K562 (cell line): ENCODE measurements at regions not wholly inside any gene's neighbourhood (a gene's known extent, or its start where the extent isn't known, plus 50 kb on each side); places are given as distances from the start of the nearest gene placed in this dataset.

Experiments
- ATAC-seq: fragments of 200-7000 bp; cut with Tn5 transposase; 3 replicates; pipeline ENCODE4 v1.9.1; 2020; ENCODE audit warnings: moderate library complexity
- BruUV-seq: library from RNA; stranded (reverse); fragments of 400-500 nt; replicated peaks from 2 replicates; lab custom pipeline; 2021; lab: Mats Ljungman, UMichigan
- CTCF ChIA-PET: fragments of 300-600 bp; formaldehyde crosslinking; extraction: SDS; loops from one replicate; lab custom pipeline; 2021; ENCODE audit warnings: low intra/inter-chr PET ratio; lab: Yijun Ruan, JAX
- POLR2A ChIA-PET: fragments of 300-600, 350-650 bp; sonication (Branson Sonifier 250); formaldehyde crosslinking; extraction: SDS; loops from one replicate; lab custom pipeline; 2021; ENCODE audit warnings: antibody characterized with exemption, inconsistent platforms; lab: Yijun Ruan, JAX
- DNase-seq, 4 experiments: peaks; one replicate each; pipeline versions ENCODE4 v3.0.0 to v3.0.0-alpha.2; 2011 to 2018; ENCODE audit warnings: low spot score in 3 of 4, mixed read lengths in 3 of 4; ENCODE audit errors: extremely low read depth in 1 of 4
- FAIRE-seq: peaks from 2 replicates; lab custom pipeline; 2011; peaks lifted over from hg19 to GRCh38; lab: Jason Lieb, UNC
- H2AFZ ChIP-seq: 2 replicates; pipeline ENCODE4 v1.6.0; 2011; ENCODE audit warnings: low read depth, low read length, control low read depth, inconsistent platforms
- H3K27ac ChIP-seq: fragments of 200-600 bp; 3 replicates; pipeline ENCODE4 v1.8.0; 2011; ENCODE audit warnings: low read depth, mild to moderate bottlenecking, control low read depth, inconsistent platforms, low read length, moderate library complexity, mixed read lengths; ENCODE audit errors: extremely low read depth
- H3K27me3 ChIP-seq, 2 experiments: fragments of 300-600 bp in 1 of 2; 2 replicates in 1 of 2; 3 replicates in 1 of 2; pipeline versions ENCODE4 v1.6.0 to v1.8.0; 2011; ENCODE audit warnings: inconsistent platforms in 2 of 2, low read length in 2 of 2, mild to moderate bottlenecking in 1 of 2, mixed read lengths in 1 of 2, moderate library complexity in 1 of 2; ENCODE audit not compliant: control insufficient read depth in 2 of 2, insufficient read depth in 2 of 2
- H3K36me3 ChIP-seq: fragments of 300-600 bp; 3 replicates; pipeline ENCODE4 v1.8.0; 2011; ENCODE audit warnings: mild to moderate bottlenecking, low read length, inconsistent platforms; ENCODE audit not compliant: control insufficient read depth, insufficient read depth
- H3K4me1 ChIP-seq, 2 experiments: fragments of 200-600 bp in 1 of 2; replicated peaks in 1 of 2; 2 replicates in 1 of 2; 3 replicates in 1 of 2; pipeline versions ENCODE4 v1.5.1 to v1.8.0; 2011; ENCODE audit warnings: inconsistent platforms in 2 of 2, low read length in 2 of 2, mild to moderate bottlenecking in 1 of 2, mixed read lengths in 1 of 2, moderate library complexity in 1 of 2; ENCODE audit not compliant: control insufficient read depth in 2 of 2, insufficient read depth in 2 of 2
- H3K4me2 ChIP-seq: 2 replicates; pipeline ENCODE4 v1.6.1; 2011; ENCODE audit warnings: low read length, control low read depth, inconsistent platforms, mixed read lengths; ENCODE audit not compliant: insufficient read depth
- H3K4me3 ChIP-seq: fragments of 200-600 bp; sonication (generic), shearing (Covaris generic); 2 replicates; pipeline ENCODE4 v1.5.1; 2016; ENCODE audit warnings: control low read depth, inconsistent platforms
- H3K79me2 ChIP-seq: fragments of 200-600 bp; 3 replicates; pipeline ENCODE4 v1.8.0; 2011; ENCODE audit warnings: low read length, inconsistent platforms; ENCODE audit not compliant: control insufficient read depth, insufficient read depth
- H3K9ac ChIP-seq, 2 experiments: 2 replicates each; pipeline versions ENCODE4 v1.6.0 to v1.6.1; 2011; ENCODE audit warnings: low read depth in 2 of 2, low read length in 2 of 2, control low read depth in 1 of 2, inconsistent platforms in 1 of 2, mild to moderate bottlenecking in 1 of 2, mixed read lengths in 1 of 2; ENCODE audit not compliant: insufficient read depth in 1 of 2
- H3K9me1 ChIP-seq: one replicate; pipeline ENCODE4 v1.6.0; 2011; ENCODE audit warnings: inconsistent platforms, mild to moderate bottlenecking, low read length, moderate library complexity; ENCODE audit not compliant: control insufficient read depth, insufficient read depth
- H3K9me3 ChIP-seq: replicated peaks from 2 replicates; pipeline ENCODE4 v1.5.1; 2011; ENCODE audit warnings: low read depth, low read length, inconsistent platforms; ENCODE audit not compliant: control insufficient read depth, insufficient read depth
- H4K20me1 ChIP-seq: replicated peaks from 2 replicates; pipeline ENCODE4 v1.6.1; 2011; ENCODE audit warnings: low read length, inconsistent platforms, mixed read lengths; ENCODE audit not compliant: control insufficient read depth, insufficient read depth
- DNMT1 ChIP-seq: fragments of 450-650 bp; IDR thresholded peaks from 2 replicates; pipeline ENCODE4 v1.6.1; 2016; ENCODE audit warnings: antibody characterized with exemption, mild to moderate bottlenecking
- MEIS2 ChIP-seq: fragments of 450-650 bp; IDR thresholded peaks from 2 replicates; pipeline ENCODE4 v1.6.1; 2014; ENCODE audit warnings: mild to moderate bottlenecking; ENCODE audit not compliant: partially characterized antibody
- PHF8 ChIP-seq: fragments of 200-600 bp; sonication (generic); IDR thresholded peaks from 2 replicates; pipeline ENCODE4 v1.6.1; 2012; ENCODE audit warnings: mixed run types, mild to moderate bottlenecking, inconsistent platforms, low read length, moderate library complexity, borderline replicate concordance
- PHTF2 ChIP-seq: fragments of 250-450 bp; sonication (Bioruptor Pico); IDR thresholded peaks from 2 replicates; pipeline ENCODE4 v1.5.0; 2021; ENCODE audit warnings: mild to moderate bottlenecking
- SMARCB1 ChIP-seq: IDR thresholded peaks from 2 replicates; pipeline ENCODE4 v1.6.1; 2011; ENCODE audit warnings: improper control_type of control experiment, low read depth; ENCODE audit not compliant: insufficient read length
- TRIM28 ChIP-seq: fragments of 450-650 bp; IDR thresholded peaks from 2 replicates; pipeline ENCODE4 v1.6.1; 2017
- WGBS: fragments of 100-300 bp; shearing (Covaris generic); methylation state at CpG from one replicate; pipeline ENCODE4 v1.1.6; 2016; ENCODE audit warnings: low coverage, mixed read lengths; ENCODE audit not compliant: insufficient coverage; ENCODE audit errors: missing lambda C conversion rate; 5-methylcytosine and 5-hydroxymethylcytosine counted together
- in situ Hi-C: fragments of 300-500 bp; cut with MboI; formaldehyde crosslinking; loops from 4 replicates; pipeline ENCODE4 v1.15.0; 2018; ENCODE audit warnings: inconsistent platforms, mixed read lengths
- intact Hi-C: fragments of 100-400 bp; cut with micrococcal nuclease; formaldehyde crosslinking; loops from 2 replicates; pipeline ENCODE4 v1.14.2; 2022
- TF ChIP-seq, protein P1 (sequence below): sonication (generic); formaldehyde crosslinking; IDR thresholded peaks from 2 replicates; pipeline ENCODE4 v1.8.0; 2022; ENCODE audit warnings: mild to moderate bottlenecking, missing genetic modification reagents, borderline replicate concordance

DNA sequence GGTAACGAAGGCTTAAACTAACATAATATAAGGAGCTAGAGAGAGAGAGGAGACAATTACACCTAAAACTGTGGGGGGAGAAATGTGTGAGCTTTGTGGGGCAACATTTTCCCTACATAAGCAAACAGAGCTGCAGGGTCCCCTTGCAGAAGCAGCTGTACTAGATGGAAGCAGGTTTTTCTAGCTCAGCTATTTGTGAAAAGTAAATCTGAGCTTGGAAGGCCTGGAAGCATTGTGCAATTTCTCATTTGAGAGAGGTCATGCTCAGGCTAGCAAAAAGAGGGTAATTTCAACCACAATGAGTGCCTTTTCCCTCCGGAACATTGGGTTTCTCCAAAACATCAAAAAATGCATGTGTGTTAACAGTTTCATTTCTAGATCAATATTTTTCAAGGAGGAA, 130.0 kb downstream of the ARL4C start:
- H3K4me2 ChIP-seq: no peak overlapping the region
- no peaks in the 10 kb centered on the region for H3K36me3 ChIP-seq
- no peak overlapping the region for H3K4me3 ChIP-seq
- H3K27ac ChIP-seq: no peak overlapping the region
- no peak overlapping the region for H2AFZ ChIP-seq
- DNase-seq (no peak), ATAC-seq (no peak), FAIRE-seq (no peak)
- no TSS peak for BruUV-seq
- H3K79me2 ChIP-seq: no peaks in the 10 kb centered on the region
- intact Hi-C loops: no loop called here
- H3K4me1 ChIP-seq: no peaks in the 10 kb centered on the region; a peak in 3 of 5 replicates
- H3K9me3 ChIP-seq: no peaks in the 10 kb centered on the region
- H3K27me3 ChIP-seq: no peaks in the 10 kb centered on the region
- in situ Hi-C loops: no loop called here
- ChIA-PET CTCF (no interaction called here), POLR2A (no interaction called here)
- no peaks in the 10 kb centered on the region for H3K9me1 ChIP-seq
- no peak for TF ChIP-seq DNMT1
- TF ChIP-seq SMARCB1: no peak
- TF ChIP-seq MEIS2: no peak
- TF ChIP-seq TRIM28: no peak
- no peak for TF ChIP-seq PHTF2 (CRISPR knock-in tag)
- 23% methylated on average over 2 of the region's 2 CpGs for WGBS
- no peak overlapping the region for H3K9ac ChIP-seq
- H4K20me1 ChIP-seq: no peaks in the 10 kb centered on the region

DNA sequence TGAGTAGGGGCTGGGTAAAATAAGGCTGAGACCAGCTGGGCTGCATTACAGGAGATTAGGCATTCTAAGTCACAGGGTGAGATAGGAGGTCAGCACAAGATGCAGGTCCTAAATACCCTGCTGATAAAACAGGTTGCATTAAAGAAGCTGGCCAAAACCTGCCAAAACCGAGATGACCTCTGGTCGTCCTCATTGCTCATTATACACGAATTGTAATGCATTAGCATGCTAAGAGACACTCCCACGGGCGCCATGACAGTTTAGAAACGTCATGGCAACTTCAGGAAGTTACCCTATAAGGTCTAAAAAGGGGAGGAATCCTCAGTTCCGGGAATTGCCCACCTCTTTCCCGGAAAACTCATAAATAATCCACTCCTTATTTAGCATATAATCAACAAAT, 132.2 kb downstream of the ARL4C start:
- under 1% methylated on average over 8 of the region's 8 CpGs for WGBS
- peak in 1 of 4 experiments; percentile 54 for DNase-seq
- H3K4me3 ChIP-seq: no peak overlapping the region
- ChIA-PET CTCF (no interaction called here), POLR2A (no interaction called here)
- BruUV-seq: no TSS peak
- peak; percentile 80 for ATAC-seq
- no peaks in the 10 kb centered on the region for H3K9me3 ChIP-seq
- peak overlapping the region; percentile 76 for H2AFZ ChIP-seq
- no peak for FAIRE-seq
- H3K36me3 ChIP-seq: no peaks in the 10 kb centered on the region
- H3K79me2 ChIP-seq: no peaks in the 10 kb centered on the region
- in situ Hi-C loops (no loop called here), intact Hi-C loops (no loop called here)
- no peaks in the 10 kb centered on the region; a peak in 3 of 5 replicates for H3K4me1 ChIP-seq
- H3K4me2 ChIP-seq: peak overlapping the region; percentile 46
- no peaks in the 10 kb centered on the region for H4K20me1 ChIP-seq
- H3K27ac ChIP-seq: peak overlapping the region; percentile 63; the same call in 2 of the 3 replicates
- no peak overlapping the region for H3K9ac ChIP-seq
- no peaks in the 10 kb centered on the region for H3K9me1 ChIP-seq
- no peaks in the 10 kb centered on the region for H3K27me3 ChIP-seq
- TF ChIP-seq PHF8: no peak
- TF ChIP-seq, protein P1, sequence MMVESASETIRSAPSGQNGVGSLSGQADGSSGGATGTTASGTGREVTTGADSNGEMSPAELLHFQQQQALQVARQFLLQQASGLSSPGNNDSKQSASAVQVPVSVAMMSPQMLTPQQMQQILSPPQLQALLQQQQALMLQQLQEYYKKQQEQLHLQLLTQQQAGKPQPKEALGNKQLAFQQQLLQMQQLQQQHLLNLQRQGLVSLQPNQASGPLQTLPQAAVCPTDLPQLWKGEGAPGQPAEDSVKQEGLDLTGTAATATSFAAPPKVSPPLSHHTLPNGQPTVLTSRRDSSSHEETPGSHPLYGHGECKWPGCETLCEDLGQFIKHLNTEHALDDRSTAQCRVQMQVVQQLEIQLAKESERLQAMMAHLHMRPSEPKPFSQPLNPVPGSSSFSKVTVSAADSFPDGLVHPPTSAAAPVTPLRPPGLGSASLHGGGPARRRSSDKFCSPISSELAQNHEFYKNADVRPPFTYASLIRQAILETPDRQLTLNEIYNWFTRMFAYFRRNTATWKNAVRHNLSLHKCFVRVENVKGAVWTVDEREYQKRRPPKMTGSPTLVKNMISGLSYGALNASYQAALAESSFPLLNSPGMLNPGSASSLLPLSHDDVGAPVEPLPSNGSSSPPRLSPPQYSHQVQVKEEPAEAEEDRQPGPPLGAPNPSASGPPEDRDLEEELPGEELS (CRISPR knock-in tag): no peak
